Fibroblast of pulmonary artery (primary cell): ENCODE measurements at regions not wholly inside any gene's neighbourhood (a gene's known extent, or its start where the extent isn't known, plus 50 kb on each side); places are given as distances from the start of the nearest gene placed in this dataset.

Experiments
- DNase-seq: peaks from one replicate; pipeline ENCODE4 v3.0.0-alpha.2; 2010; ENCODE audit warnings: low read depth
- H3K4me3 ChIP-seq: replicated peaks from 2 replicates; pipeline ENCODE4 v1.5.1; 2011; ENCODE audit warnings: low read depth, mild to moderate bottlenecking, control low read depth, low read length, moderate library complexity
- TF ChIP-seq, protein P1 (sequence below): IDR thresholded peaks from 2 replicates; pipeline ENCODE4 v1.5.1; 2011; ENCODE audit warnings: mild to moderate bottlenecking, control low read depth, low read length, inconsistent platforms; ENCODE audit errors: missing control alignments

DNA sequence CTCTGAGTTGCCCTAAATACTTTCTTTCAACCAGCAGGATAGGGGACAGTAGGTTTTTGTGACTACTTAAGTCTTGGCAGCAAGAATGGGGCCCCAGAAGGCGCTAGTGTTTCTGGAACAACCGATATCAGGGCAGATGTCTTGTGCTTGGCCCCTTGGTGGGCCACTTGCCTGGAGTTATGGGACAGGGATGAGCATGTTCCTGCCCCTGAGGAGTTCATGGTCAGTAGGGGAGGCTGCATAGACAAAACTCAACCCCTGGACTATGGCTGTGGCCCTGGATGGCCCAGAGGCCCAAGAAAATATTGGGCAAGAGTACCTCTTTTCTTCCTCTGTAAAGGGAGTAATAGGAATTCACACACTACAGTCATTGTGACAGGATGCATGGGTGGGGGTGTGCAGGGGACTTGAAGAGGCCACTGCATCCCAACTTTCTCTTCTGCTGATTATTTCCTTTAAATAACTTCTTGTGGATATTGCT, 57.7 kb upstream of the IGFBP3 start:
- DNase-seq: peak; percentile 21
- TF ChIP-seq, protein P1, sequence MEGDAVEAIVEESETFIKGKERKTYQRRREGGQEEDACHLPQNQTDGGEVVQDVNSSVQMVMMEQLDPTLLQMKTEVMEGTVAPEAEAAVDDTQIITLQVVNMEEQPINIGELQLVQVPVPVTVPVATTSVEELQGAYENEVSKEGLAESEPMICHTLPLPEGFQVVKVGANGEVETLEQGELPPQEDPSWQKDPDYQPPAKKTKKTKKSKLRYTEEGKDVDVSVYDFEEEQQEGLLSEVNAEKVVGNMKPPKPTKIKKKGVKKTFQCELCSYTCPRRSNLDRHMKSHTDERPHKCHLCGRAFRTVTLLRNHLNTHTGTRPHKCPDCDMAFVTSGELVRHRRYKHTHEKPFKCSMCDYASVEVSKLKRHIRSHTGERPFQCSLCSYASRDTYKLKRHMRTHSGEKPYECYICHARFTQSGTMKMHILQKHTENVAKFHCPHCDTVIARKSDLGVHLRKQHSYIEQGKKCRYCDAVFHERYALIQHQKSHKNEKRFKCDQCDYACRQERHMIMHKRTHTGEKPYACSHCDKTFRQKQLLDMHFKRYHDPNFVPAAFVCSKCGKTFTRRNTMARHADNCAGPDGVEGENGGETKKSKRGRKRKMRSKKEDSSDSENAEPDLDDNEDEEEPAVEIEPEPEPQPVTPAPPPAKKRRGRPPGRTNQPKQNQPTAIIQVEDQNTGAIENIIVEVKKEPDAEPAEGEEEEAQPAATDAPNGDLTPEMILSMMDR: no peak
- H3K4me3 ChIP-seq: peak overlapping the region; percentile 19

- TF ChIP-seq, protein P1: no peak
- DNase-seq: peak; percentile 96
- H3K4me3 ChIP-seq: peak overlapping the region; percentile 19
Observed at GRCh38 chr7:45978010-45978681, 57.1 kb upstream of the IGFBP3 start.

DNA sequence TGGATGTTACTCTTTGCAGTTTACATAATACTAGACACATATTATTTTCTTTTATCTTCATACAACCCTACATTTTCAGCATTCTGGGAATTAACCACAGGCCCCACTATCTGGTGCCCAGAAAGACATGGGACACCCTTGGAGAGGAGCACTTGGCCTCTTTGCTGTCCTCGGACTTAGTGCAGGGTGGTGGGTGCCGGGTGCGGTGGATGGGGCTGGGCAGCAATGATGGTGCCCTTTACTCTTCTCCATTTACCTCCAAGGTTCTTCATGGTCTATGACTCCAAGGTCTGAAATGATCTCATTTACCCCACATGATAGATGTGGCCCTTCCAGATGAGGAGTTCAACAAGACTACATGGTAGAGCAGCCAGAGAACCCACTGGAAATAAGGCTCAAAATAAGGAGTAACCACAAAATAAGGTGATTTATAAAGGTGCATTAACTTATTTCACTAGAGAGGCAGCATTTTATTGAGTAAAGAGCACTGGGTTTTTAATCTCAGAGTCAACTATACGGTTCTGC, 56.2 kb upstream of the IGFBP3 start:
- TF ChIP-seq, protein P1: no peak
- H3K4me3 ChIP-seq: no peak overlapping the region
- no peak for DNase-seq

DNA sequence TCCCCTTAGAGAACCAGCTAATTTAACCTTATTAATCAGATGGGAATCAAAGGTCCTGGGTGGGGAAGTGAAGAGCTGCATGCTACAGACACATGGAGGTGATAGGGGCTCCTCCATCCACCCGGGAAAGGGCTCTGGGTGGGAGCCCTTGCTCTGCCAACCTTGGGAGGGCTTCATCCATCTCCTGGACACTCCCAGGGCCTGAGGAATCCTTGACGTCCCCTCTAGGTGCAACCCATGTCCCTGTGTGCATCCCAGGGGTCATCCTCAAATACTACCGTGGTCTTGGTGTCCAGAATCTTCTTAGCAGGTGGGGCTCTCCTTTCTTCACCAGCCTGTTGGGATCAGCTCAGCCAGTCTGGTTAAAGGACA, 55.4 kb upstream of the IGFBP3 start:
- TF ChIP-seq, protein P1: no peak
- H3K4me3 ChIP-seq: no peak overlapping the region
- DNase-seq: no peak

GRCh38 chr7:45975847-45976484, 54.9 kb upstream of the IGFBP3 start:
- TF ChIP-seq, protein P1: no peak
- DNase-seq: no peak
- H3K4me3 ChIP-seq: no peak overlapping the region

DNA sequence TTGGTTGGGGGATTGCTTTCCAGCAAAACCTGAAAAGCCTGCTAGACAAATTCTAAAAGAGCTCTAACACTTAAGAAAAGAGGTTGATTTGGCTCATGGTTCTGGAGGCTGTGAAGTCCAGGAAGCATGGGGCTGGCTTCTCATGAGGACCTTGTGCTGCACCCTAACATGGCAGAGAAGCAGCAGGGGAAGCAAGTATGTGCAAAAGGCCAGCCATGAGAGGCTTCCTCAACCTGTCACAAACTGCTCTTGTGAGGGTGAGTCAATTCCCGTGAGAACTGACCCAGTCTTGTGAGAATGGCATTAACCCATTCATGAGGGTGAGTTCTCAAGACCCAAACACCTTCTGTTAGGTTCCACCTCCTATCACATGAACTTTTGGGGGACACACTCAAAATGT, 54.3 kb upstream of the IGFBP3 start:
- no peak overlapping the region for H3K4me3 ChIP-seq
- TF ChIP-seq, protein P1: no peak
- no peak for DNase-seq
